ENCODE measurements at regions not wholly inside any gene's neighbourhood (a gene's known extent, or its start where the extent isn't known, plus 50 kb on each side); places are given as distances from the start of the nearest gene placed in this dataset.
A peak's percentile ranks its signal among the peaks of the same experiment; 100 is the strongest.
"Not testable (repeated sequence)": the region's sequence is repeated elsewhere in the genome, so short reads cannot be mapped to it uniquely, and the experiment has no call there.

DNA sequence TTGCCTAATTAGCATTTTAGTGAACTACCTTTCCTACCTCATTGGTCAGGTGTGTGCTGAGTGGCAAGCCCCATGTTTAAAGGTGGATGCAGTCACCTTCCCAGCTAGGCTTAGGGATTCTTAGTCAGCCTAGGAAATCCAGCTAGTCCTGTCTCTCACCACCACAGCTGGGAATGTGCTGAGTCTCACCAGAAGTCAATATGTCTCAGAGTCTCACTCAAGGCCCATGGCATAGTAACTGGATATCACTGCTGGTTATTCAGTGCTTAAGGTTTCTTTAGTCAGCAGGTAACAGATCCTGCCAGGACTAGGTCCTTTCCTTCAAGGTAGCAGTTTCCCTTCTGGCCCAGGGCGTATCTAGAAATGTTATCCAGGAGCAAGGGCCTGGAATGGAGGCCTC, 136.5 kb downstream of the COX18 start:
- Histone ChIP-seq H3K4me1 (ENCODE audit: low read depth) (no peaks in the 10 kb centered on the region), H3K27ac (no peak overlapping the region), H3K36me3 (no peaks in the 10 kb centered on the region), H3K27me3 (no peaks in the 10 kb centered on the region), H3K9me3 (ENCODE audit: low read depth) (no peaks in the 10 kb centered on the region), H3K4me3 (no peak overlapping the region)
- no peak for TF ChIP-seq CTCF (IDR thresholded peaks at IDR 0.05; ENCODE audit: low read depth, low read length)
- DNase-seq (ENCODE audit: low read depth in 1 of 2, low spot score in 1 of 2): no peak

DNA sequence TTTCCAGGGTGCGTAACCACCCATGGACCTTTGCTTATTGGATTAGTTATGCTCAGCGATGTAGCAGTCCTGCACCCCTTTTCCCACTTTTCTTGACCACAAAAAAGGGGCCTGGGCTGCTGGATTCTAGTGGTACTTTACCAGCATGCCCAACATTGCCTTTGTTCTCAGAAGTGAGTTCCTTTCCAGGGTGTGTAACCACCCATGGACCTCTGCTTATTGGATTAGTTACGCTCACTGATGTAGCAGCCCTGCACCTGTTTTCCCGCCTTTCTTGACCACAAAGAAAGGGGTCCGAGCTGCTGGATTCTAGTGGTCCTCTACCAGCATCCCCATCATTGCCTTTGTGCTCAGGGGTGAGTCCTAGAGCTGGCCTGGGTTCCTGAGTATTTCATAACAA, 138.2 kb downstream of the COX18 start:
- H3K27me3 ChIP-seq: no peaks in the 10 kb centered on the region
- TF ChIP-seq CTCF (IDR thresholded peaks at IDR 0.05; ENCODE audit: low read depth, low read length): no peak
- no peak overlapping the region for H3K27ac ChIP-seq
- H3K4me3 ChIP-seq: no peak overlapping the region
- no peak for DNase-seq (ENCODE audit: low read depth in 1 of 2, low spot score in 1 of 2)
- H3K9me3 ChIP-seq (ENCODE audit: low read depth): no peaks in the 10 kb centered on the region
- no peaks in the 10 kb centered on the region for H3K4me1 ChIP-seq (ENCODE audit: low read depth)
- no peaks in the 10 kb centered on the region for H3K36me3 ChIP-seq

- not testable (repeated sequence) for H3K4me3 ChIP-seq; H3K9me3 ChIP-seq (ENCODE audit: low read depth); H3K36me3 ChIP-seq; H3K27me3 ChIP-seq; DNase-seq (ENCODE audit: low read depth in 1 of 2, low spot score in 1 of 2); H3K4me1 ChIP-seq (ENCODE audit: low read depth); H3K27ac ChIP-seq
These were observed 139.8 kb downstream of the COX18 start for GRCh38 chr4:72929596-72930274.

DNA sequence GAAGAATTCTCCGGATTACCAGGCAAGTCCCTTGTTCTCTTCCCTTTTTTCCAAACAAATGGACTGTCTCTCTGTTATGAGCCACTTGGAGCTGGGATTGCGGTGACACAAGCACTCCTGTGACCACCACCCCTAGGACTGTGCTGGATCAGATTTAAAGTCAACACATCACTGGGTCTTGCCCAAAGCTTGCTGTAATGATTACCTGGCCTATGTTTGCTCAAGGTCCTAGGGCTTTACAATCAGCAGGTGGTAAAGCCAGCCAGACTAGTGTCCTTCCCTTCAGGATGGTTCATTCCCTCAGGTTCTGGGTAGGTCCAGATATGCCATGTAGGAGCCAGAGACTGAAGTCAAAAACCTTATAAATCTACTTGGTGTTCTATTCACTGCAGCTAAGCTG, 144.7 kb downstream of the COX18 start:
- Histone ChIP-seq H3K27me3 (no peaks in the 10 kb centered on the region), H3K9me3 (ENCODE audit: low read depth) (no peaks in the 10 kb centered on the region), H3K4me1 (ENCODE audit: low read depth) (no peaks in the 10 kb centered on the region), H3K4me3 (no peak overlapping the region), H3K27ac (no peak overlapping the region), H3K36me3 (no peaks in the 10 kb centered on the region)
- no peak for DNase-seq (ENCODE audit: low read depth in 1 of 2, low spot score in 1 of 2)
- TF ChIP-seq CTCF (IDR thresholded peaks at IDR 0.05; ENCODE audit: low read depth, low read length): no peak

DNA sequence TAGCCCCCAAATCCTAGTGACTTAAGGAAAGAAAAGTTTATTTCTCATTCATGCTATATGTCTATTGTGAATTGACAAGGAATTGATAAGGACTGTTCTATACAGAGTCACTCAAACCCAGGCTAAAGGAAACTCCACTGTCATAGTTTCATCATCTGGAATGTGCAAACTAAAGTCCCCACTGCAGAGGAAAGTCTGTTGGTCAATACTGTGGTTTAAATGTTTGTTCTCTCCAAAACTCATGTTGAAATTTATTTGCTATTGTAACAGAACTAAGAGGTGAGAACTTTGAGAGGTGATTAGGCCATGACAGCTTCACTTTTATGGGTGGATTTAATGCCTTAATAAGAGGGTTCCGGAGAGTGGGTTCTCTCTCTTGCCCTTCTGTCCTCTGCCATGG, 149.6 kb downstream of the COX18 start:
- Histone ChIP-seq H3K4me1 (ENCODE audit: low read depth) (no peaks in the 10 kb centered on the region), H3K4me3 (no peak overlapping the region), H3K9me3 (ENCODE audit: low read depth) (no peaks in the 10 kb centered on the region), H3K27ac (no peak overlapping the region), H3K27me3 (no peaks in the 10 kb centered on the region), H3K36me3 (no peaks in the 10 kb centered on the region)
- DNase-seq (ENCODE audit: low read depth in 1 of 2, low spot score in 1 of 2): peak in 1 of 2 donors; percentile 15
- no peak for TF ChIP-seq CTCF (IDR thresholded peaks at IDR 0.05; ENCODE audit: low read depth, low read length)

DNA sequence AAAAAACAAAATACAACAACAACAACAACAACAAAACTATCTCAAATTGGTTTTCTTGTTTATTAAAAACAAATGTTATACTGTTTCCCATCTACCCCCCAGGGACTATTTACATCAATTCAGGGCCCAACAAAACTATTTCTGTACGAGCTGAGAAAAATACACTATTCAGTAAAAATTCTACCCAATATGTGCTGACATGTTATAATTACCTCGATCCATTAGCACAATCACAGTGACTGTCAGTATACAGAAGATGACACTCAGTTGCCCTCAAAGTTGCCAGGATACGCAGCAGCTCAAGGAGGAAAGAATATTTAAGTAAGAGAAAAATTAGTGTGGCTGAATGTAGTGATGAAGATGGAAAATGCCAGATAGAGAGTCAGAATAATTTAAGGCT, 150.1 kb downstream of the COX18 start:
- Histone ChIP-seq H3K9me3 (ENCODE audit: low read depth) (no peaks in the 10 kb centered on the region), H3K36me3 (no peaks in the 10 kb centered on the region), H3K27ac (no peak overlapping the region), H3K27me3 (no peaks in the 10 kb centered on the region), H3K4me3 (no peak overlapping the region), H3K4me1 (ENCODE audit: low read depth) (no peaks in the 10 kb centered on the region)
- no peak for DNase-seq (ENCODE audit: low read depth in 1 of 2, low spot score in 1 of 2)
- no peak for TF ChIP-seq CTCF (IDR thresholded peaks at IDR 0.05; ENCODE audit: low read depth, low read length)
